ENCODE measurements at regions not wholly inside any gene's neighbourhood (a gene's known extent, or its start where the extent isn't known, plus 50 kb on each side); places are given as distances from the start of the nearest gene placed in this dataset.

DNA sequence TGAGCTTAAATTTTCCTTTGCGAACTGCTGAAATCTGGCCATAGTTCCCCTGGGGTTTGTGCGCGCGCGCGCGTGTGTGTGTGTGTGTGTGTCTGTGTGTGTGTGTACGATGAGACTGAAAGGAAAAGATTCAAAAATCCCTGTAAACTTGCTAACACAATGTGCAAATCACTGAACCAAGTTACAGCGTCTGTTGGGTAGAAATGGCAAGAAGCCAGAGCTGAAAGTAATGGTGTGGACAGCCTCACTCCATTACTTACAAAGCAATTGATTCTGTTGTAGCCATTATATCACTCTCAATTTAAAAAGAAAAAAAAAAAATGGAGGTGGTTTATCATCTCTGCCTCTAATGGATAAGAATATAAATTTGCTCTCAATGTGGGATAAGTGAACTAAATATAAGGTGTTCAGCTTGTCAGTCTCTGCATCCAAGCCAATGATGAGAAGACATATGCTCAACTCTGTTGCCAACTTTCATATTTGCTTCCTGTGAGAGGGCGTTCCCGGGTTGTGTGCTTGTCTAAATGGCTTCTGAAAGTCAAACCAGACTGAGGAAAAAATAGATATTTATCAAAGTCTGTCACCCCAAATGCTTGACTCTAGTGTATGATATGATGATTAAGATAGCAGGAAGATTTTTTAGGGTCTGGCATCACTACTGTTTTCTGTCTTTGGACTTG lies 422.2 kb downstream of the ZNF385D start:
- TF ChIP-seq, protein P1, sequence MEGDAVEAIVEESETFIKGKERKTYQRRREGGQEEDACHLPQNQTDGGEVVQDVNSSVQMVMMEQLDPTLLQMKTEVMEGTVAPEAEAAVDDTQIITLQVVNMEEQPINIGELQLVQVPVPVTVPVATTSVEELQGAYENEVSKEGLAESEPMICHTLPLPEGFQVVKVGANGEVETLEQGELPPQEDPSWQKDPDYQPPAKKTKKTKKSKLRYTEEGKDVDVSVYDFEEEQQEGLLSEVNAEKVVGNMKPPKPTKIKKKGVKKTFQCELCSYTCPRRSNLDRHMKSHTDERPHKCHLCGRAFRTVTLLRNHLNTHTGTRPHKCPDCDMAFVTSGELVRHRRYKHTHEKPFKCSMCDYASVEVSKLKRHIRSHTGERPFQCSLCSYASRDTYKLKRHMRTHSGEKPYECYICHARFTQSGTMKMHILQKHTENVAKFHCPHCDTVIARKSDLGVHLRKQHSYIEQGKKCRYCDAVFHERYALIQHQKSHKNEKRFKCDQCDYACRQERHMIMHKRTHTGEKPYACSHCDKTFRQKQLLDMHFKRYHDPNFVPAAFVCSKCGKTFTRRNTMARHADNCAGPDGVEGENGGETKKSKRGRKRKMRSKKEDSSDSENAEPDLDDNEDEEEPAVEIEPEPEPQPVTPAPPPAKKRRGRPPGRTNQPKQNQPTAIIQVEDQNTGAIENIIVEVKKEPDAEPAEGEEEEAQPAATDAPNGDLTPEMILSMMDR (conservative IDR thresholded peaks at IDR 0.05; ENCODE audit: low read depth) = no peak
- no peak for DNase-seq (ENCODE audit: low spot score)
- POLR2A ChIA-PET (ENCODE audit: low non-redundant PET) = no interaction called here
- H3K27ac ChIP-seq = no peak overlapping the region
- CTCF ChIA-PET = no interaction called here

DNA sequence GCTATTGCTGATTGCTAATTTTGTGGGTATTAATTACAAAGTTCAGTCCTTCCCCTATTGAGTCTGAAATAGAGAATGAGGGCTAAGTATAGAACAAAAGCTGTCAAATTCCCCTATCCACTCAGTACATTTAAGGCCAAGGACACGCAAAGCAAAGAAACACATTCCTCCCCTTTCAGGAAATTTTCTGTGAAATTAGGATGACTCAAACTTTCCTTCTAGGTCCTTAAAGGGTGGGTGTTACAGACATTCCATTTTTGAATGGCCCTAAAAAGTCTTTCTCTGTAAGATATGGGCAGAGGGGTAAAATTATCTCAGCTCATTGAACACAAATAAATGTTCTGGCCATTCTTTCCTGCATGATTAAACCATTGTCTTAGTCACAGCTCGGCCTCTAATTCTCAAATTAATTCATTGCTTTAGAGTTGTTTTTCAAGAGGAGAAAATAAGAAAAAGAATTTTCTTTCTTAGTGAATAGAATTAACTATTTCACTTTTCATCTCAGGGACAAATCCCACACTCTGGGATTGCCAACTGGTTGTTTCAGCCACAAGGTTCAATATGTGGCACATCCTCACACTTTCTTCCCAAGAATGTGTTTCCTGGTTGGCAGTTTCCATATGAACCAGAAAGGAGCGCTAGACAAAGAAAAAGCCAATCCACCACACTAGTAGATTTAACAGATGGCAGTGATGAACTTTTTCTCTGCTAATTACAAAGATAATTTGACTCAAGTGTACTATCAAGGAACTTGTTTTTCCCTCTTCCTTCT lies 424.1 kb downstream of the ZNF385D start:
- H3K27ac ChIP-seq = no peak overlapping the region
- ChIA-PET POLR2A (ENCODE audit: low non-redundant PET) (no interaction called here), CTCF (interaction anchor here (0.6 kb wide), 1 partner anchor 23 kb away, joined by 3 read pairs; no protein-coding TSS in a partner anchor)
- DNase-seq (ENCODE audit: low spot score) = no peak
- TF ChIP-seq, protein P1 (conservative IDR thresholded peaks at IDR 0.05; ENCODE audit: low read depth) = no peak

DNA sequence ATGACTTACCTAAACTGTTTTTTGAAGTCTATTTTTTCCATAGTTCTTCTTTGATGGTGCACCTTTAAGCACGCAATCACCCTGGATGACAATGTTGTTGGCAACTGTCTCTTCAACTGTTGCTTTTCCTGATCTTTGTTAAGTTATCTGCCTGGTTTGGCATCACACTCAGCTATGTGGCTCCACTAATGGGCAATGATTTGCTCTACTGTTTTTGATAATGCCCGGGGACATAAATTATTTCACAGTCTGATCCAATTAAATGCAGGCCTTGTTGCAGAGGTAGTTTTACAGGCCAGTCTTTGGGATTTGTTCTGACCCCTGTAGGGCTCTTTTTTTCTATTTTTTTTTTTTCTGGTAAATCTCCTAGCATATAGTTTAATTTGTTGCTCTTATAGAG lies 436.3 kb downstream of the ZNF385D start:
- TF ChIP-seq, protein P1 (conservative IDR thresholded peaks at IDR 0.05; ENCODE audit: low read depth) = no peak
- H3K27ac ChIP-seq = no peak overlapping the region
- ChIA-PET CTCF (interaction anchor here (0.7 kb wide), 2 partner anchors 473 to 1347 kb away, joined by 4 to 10 read pairs; no protein-coding TSS in a partner anchor), POLR2A (ENCODE audit: low non-redundant PET) (no interaction called here)
- no peak for DNase-seq (ENCODE audit: low spot score)

DNA sequence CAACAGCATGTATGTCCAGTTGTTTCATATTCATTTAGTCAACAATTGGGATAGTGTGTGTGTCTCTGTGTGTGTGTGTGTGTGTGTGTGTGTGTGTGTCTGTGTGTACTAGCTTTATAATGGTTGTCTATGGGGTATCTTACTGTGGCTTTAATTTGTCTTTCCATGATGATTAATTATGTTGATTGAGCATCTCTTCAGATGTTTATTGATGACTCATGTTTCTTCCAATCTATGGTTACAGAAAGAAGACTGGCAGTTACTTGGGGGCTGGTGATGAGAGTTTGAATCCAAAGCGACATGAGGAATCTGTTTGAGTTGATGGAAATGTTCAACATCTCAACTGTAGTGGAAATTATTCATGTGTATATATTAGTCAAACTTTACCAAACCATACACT lies 440.1 kb downstream of the ZNF385D start:
- ChIA-PET CTCF (interaction anchor here (0.6 kb wide), 1 partner anchor 486 kb away, joined by 3 read pairs; no protein-coding TSS in a partner anchor), POLR2A (ENCODE audit: low non-redundant PET) (no interaction called here)
- TF ChIP-seq, protein P1 (conservative IDR thresholded peaks at IDR 0.05; ENCODE audit: low read depth) = no peak
- no peak overlapping the region for H3K27ac ChIP-seq
- DNase-seq (ENCODE audit: low spot score) = no peak

DNA sequence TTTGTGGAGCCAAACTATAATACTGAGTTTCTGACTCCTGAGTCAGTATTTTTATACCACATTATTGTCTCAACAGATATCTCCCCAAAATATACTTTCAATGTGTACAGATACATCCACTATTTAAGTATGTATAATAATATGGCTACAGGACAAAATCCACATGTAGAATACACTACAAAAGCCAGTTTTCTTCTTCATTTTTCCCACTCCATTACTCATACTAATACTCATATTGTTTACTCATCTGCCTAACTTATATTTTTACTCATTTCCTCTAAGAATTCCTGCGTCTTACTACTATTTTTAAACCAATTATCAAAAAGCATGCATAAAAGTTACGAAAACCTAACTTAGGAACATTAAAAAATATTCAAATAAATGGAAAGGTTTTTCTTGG lies 440.8 kb downstream of the ZNF385D start:
- ChIA-PET POLR2A (ENCODE audit: low non-redundant PET) (no interaction called here), CTCF (no interaction called here)

DNA sequence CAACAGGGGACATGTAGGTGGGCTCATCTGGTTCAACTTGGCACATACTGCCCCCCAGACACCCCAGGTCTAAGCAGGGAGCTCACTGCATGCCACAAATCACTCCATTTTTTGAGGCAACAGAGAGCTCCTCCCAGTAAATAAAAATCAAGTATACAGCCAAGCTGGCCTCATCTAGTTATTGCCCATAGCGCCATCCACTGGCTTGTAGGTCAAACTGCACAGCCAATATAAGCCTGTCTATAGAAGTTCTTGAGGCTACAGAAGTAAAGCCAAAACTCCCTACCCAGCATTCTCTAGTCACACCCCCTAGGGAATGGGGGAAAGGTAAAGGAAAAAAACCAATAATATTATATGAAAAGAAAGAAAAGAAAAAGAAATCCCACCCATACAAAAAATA lies 453.7 kb downstream of the ZNF385D start:
- POLR2A ChIA-PET (ENCODE audit: low non-redundant PET) = no interaction called here
- DNase-seq (ENCODE audit: low spot score) = no peak
- TF ChIP-seq, protein P1 (conservative IDR thresholded peaks at IDR 0.05; ENCODE audit: low read depth) = no peak
- no peak overlapping the region for H3K27ac ChIP-seq
- CTCF ChIA-PET = no interaction called here

More for the DNA sequence above, 440.8 kb downstream of the ZNF385D start:
- TF ChIP-seq, protein P1 (conservative IDR thresholded peaks at IDR 0.05; ENCODE audit: low read depth) = no peak
- no peak for DNase-seq (ENCODE audit: low spot score)
- no peak overlapping the region for H3K27ac ChIP-seq
